Left renal cortex interstitium (tissue), 4 donors: ENCODE measurements at regions not wholly inside any gene's neighbourhood (a gene's known extent, or its start where the extent isn't known, plus 50 kb on each side); places are given as distances from the start of the nearest gene placed in this dataset.

Source experiments
- DNase-seq, 4 donors: peaks; one replicate each; pipeline ENCODE4 v3.0.0-alpha.2; 2013; ENCODE audit warnings: low read depth in 4 of 4, low spot score in 2 of 4, missing footprints in 1 of 4

- no peak for DNase-seq
These were observed 218.5 kb upstream of the GSE1 start for GRCh38 chr16:85394456-85395206.

- DNase-seq, result peak in 1 of 4 donors; percentile 73
These were observed 217.8 kb upstream of the GSE1 start for GRCh38 chr16:85395207-85395912.

DNA sequence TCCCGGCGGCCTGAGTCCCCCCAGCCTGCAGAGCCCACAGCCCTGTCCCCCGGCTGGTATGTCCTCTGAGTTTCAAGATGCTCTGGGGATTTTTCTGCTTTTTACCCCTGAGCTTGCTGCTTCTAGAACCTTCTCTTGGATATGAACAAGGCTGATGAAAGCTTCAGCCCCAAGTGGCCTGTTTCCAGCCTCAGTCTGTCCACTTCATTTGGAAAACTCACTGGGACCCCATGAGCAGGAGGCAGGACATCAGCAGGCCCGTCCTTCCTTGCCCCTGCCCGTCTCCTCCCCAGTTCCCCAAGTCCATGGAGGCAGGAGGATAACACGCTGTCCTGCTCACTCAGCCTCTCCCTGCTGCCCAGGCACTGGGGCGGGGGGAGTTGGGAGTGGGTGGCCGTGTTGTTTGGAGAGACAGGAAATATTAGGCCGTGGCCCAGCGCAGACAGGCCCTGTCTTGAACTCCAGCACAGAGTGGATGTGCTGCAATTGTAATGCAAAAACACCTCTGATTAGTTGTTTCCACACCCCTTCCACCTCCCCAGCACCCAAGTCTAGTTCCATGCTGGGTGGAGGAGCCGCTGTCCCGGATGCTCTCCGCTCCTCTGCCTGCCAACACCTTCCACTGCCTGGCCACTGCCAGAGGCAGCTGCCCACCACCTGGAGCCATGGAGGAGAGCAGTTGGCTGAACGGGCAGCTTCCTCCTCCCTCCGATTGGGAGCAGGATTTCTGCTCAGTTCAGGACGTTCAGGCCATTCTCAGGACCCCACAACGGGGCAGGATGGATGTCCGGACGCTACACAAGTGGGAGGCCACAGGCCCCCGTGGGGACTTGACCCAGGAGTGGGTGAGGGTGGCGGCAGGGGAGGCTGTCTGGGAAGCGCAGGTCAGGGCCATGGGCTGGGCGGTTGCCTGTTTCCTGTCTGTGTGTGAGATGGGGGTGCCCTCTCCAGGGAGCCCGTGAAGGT lies 216.9 kb upstream of the GSE1 start:
- DNase-seq, result no peak

- no peak for DNase-seq
These were observed 215.9 kb upstream of the GSE1 start for GRCh38 chr16:85396879-85397871.

GRCh38 chr16:85398050-85398451 lies 215.1 kb upstream of the GSE1 start:
- no peak for DNase-seq

- DNase-seq, result no peak
These were observed 214.2 kb upstream of the GSE1 start for GRCh38 chr16:85398688-85399582.

GRCh38 chr16:85399583-85400284 lies 213.4 kb upstream of the GSE1 start:
- DNase-seq, result no peak

- no peak for DNase-seq
These were observed 212.6 kb upstream of the GSE1 start for GRCh38 chr16:85400305-85401205.

GRCh38 chr16:85401370-85401916 lies 211.7 kb upstream of the GSE1 start:
- no peak for DNase-seq

DNA sequence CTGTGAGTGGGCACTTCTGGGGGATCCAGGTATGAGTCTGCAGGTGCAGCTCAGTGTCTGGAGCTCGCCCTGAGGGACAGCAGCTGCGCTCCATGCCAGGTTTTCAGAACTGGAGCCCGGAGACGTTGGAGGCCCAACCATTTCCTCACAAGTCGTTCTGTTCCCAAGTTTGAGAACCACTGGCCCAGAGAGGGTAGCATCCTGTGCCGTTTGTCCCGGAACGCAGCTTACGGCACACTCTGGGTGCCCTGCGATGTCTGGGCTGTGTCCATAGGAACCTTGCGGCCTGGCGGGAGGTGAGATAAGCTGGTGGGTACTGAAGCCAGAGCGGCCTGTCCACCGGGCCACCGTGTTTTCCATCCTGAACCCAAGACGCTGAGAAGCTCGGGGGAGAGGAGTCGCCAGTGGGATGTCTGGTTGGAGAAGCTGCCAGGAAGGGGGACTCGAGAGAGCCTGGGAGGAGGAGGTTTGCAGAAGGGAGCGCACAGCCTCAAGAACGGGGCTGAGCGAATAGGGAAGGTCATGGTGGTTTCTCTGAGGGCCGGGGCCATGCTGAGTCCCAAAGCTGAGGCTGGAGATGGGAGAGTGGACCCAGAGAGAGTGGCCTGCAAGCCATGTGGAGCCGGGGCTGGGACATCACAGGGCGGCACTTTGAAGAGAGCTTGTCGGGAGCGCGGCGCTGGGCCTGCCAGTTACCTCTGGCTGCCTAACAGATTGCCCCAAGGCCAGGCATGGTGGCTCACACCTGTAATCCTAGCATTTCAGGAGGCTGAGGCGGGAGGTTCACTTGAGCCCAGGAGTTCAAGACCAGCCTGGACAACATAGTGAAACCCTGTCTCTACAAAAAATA lies 211.0 kb upstream of the GSE1 start:
- DNase-seq, result no peak

- no peak for DNase-seq
These were observed 210.0 kb upstream of the GSE1 start for GRCh38 chr16:85402910-85403692.

DNA sequence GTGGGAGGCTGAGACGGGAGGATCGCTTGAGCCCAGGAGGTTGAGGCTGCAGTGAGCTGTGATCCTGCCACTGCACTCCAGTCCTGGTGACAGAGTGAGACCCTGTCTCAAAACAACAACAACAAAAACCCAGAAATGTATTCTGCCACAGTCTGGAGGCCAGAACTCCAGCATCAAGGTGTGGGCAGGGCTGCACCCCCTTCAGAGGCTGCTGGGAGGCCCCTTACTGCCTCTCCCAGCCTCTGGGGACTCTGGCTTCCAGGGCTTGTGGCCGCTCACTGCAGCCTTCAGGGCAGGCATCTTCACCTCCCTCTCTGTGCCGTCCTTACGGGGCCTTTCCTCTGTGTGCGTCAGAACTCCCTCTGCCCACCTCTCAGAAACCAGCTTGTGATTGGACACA lies 209.4 kb upstream of the GSE1 start:
- no peak for DNase-seq

- no peak for DNase-seq
These were observed 200.1 kb upstream of the GSE1 start for GRCh38 chr16:85412911-85413520.

DNA sequence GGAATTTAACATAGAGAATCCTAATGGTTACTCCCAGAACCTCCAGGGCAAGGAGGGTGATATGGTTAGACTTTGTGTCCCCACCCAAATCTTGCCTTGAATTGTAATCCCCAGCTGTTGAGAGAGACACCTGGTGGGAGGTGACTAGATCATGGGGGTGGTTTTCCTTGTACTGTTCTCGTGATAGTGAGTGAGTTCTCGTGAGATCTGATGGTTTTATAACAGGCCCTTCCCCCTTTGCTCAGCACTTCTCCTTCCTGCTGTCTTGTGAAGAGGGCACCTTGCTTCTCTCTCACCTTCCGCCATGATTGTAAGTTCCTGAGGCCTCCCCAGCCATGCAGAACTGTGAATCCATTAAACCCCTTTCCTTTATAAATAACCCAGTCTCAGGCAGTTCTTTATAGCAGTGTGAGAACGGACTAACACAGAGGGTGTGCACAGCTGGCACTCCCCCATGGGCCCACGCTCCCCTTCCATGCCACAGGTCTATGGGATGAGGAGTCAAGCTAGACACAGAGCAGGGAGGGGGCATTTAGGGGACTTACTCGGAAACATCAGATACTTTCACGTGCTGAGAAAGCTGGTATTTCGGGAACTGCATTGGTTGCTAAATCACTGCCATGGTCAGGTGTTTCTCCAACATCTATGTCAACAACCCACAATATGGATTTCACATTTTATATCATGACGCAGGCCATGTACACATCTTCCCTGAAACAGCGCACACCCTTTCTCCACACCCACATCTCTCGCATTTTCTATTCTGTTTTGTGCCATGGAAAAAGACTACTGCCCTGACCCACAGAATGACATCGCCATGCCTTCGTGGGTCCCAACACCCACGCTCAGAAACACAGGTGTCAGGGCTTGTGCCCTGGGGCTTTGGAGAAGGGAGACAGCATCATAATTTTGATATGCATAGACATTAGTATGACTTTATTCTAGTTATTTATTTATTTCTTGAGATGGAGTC lies 199.1 kb upstream of the GSE1 start:
- DNase-seq, result no peak
